Keratinocyte (primary cell): ENCODE measurements at regions not wholly inside any gene's neighbourhood (a gene's known extent, or its start where the extent isn't known, plus 50 kb on each side); places are given as distances from the start of the nearest gene placed in this dataset.
"Not testable (repeated sequence)": the region's sequence is repeated elsewhere in the genome, so short reads cannot be mapped to it uniquely, and the experiment has no call there.

ENCODE experiments used
- CTCF ChIP-seq, 3 experiments: IDR thresholded peaks in 1 of 3; conservative IDR thresholded peaks in 1 of 3; optimal IDR thresholded peaks in 1 of 3; 2 replicates in 2 of 3; 3 replicates in 1 of 3; pipeline versions ENCODE3 to v1.5.1; 2011; ENCODE audit warnings: low read length in 3 of 3, mild to moderate bottlenecking in 3 of 3, moderate library complexity in 2 of 3, control low read depth in 1 of 3, inconsistent platforms in 1 of 3; ENCODE audit not compliant: insufficient read depth in 2 of 3; ENCODE audit errors: extremely low read depth in 1 of 3
- EZH2 ChIP-seq: IDR thresholded peaks from one replicate; pipeline ENCODE4 v1.6.1; 2012; ENCODE audit warnings: inconsistent platforms, mild to moderate bottlenecking, low read length, moderate library complexity

- not testable (repeated sequence) for TF ChIP-seq CTCF (optimal IDR thresholded peaks at IDR 0.05 in 1 of 3, IDR thresholded peaks at IDR 0.05 in 1 of 3, conservative IDR thresholded peaks at IDR 0.05 in 1 of 3; ENCODE audit: extremely low read depth in 1 of 3, insufficient read depth in 2 of 3, low read length in 3 of 3); EZH2
Measured at GRCh38 chr20:29496767-29497166, 1760.7 kb upstream of the DEFB115 start.
